Loucy (cell line): ENCODE measurements at regions not wholly inside any gene's neighbourhood (a gene's known extent, or its start where the extent isn't known, plus 50 kb on each side); places are given as distances from the start of the nearest gene placed in this dataset.

ENCODE experiments used
- EZH2phosphoT487 ChIP-seq: fragments of 200-600 bp; IDR thresholded peaks from 2 replicates; pipeline ENCODE4 v1.6.1; 2018; ENCODE audit warnings: antibody characterized with exemption, mild to moderate bottlenecking, moderate library complexity, borderline replicate concordance
- TF ChIP-seq, protein P1 (sequence below): fragments of 200-600 bp; sonication (generic); conservative IDR thresholded peaks from 2 replicates; pipeline ENCODE4 v1.5.1; 2014; ENCODE audit warnings: mild to moderate bottlenecking, antibody characterized with exemption, low read length

DNA sequence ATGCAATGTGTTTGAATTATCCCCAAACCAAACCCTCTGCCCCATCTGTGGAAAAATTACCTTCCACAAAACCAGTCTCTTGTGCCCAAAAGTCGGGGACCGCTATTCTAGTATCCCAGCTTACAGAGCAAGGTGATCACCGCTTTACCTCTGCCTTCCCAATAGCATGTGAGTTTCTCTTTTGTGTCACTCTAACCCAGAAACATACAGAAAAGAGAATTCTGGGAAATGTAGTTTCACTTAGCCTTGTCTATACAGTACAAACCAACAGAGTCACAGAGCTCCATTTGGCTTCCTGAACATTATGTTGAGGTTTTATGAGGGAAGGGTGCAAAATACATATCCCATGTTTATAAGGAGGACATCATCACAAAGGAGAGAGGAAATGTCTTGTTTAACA, 260.3 kb upstream of the MINDY3 start:
- TF ChIP-seq, protein P1, sequence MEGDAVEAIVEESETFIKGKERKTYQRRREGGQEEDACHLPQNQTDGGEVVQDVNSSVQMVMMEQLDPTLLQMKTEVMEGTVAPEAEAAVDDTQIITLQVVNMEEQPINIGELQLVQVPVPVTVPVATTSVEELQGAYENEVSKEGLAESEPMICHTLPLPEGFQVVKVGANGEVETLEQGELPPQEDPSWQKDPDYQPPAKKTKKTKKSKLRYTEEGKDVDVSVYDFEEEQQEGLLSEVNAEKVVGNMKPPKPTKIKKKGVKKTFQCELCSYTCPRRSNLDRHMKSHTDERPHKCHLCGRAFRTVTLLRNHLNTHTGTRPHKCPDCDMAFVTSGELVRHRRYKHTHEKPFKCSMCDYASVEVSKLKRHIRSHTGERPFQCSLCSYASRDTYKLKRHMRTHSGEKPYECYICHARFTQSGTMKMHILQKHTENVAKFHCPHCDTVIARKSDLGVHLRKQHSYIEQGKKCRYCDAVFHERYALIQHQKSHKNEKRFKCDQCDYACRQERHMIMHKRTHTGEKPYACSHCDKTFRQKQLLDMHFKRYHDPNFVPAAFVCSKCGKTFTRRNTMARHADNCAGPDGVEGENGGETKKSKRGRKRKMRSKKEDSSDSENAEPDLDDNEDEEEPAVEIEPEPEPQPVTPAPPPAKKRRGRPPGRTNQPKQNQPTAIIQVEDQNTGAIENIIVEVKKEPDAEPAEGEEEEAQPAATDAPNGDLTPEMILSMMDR = no peak
- TF ChIP-seq EZH2phosphoT487 = no peak
